Colonic mucosa (tissue), 4 donors: ENCODE measurements at regions not wholly inside any gene's neighbourhood (a gene's known extent, or its start where the extent isn't known, plus 50 kb on each side); places are given as distances from the start of the nearest gene placed in this dataset.

ENCODE experiments used
- DNase-seq: peaks from one replicate; pipeline ENCODE4 v3.0.0-alpha.2; 2020
- H3K27ac ChIP-seq: fragments of 200-600 bp; one replicate; pipeline ENCODE4 v1.8.0; 2021
- H3K27me3 ChIP-seq: fragments of 200-600 bp; one replicate; pipeline ENCODE4 v1.8.0; 2021
- H3K36me3 ChIP-seq: fragments of 200-600 bp; one replicate; pipeline ENCODE4 v1.8.0; 2021
- H3K4me1 ChIP-seq: fragments of 200-600 bp; one replicate; pipeline ENCODE4 v1.8.0; 2021; ENCODE audit warnings: mild to moderate bottlenecking
- H3K4me3 ChIP-seq: fragments of 200-600 bp; one replicate; pipeline ENCODE4 v1.8.0; 2021
- H3K9ac ChIP-seq, 2 donors: one replicate each; pipeline ENCODE4 v1.7.0; 2013; ENCODE audit warnings: control low read depth in 2 of 2, low read depth in 2 of 2, low read length in 2 of 2
- H3K9me3 ChIP-seq: fragments of 200-600 bp; one replicate; pipeline ENCODE4 v1.8.0; 2021
- CTCF ChIP-seq: fragments of 200-600 bp; IDR thresholded peaks from one replicate; pipeline ENCODE4 v1.8.0; 2022; ENCODE audit warnings: antibody characterized with exemption, mild to moderate bottlenecking
- intact Hi-C: fragments of 100-400 bp; cut with DNase I; formaldehyde crosslinking; loops from one replicate; pipeline ENCODE4 v1.14.1; 2022
- donor health status: healthy.
- donor health status: DM: no; HTN: no; CAD: no.
- donor health status: DM: no; HTN: no; CAD: no.

DNA sequence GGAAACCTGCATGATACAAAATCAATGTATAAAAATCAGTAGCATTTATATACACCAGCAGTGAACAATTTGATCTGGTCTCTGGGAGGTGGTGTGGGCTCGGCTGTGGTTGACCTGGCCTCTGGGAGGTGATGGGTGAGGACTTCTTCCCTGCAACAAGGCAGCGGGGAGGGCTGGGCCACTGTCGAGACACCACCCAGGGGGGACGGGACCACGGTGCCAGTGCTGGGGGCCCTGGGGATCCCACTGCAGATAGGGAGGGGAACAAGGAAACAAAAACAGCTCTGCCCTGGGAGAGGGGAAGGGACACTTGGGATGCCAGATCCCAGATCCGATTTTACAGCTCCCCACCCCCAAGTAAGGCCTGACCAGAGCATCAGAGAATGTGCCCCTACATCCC is 189.6 kb upstream of the SFSWAP start:
- DNase-seq = no peak
- intact Hi-C loops = no loop called here

DNA sequence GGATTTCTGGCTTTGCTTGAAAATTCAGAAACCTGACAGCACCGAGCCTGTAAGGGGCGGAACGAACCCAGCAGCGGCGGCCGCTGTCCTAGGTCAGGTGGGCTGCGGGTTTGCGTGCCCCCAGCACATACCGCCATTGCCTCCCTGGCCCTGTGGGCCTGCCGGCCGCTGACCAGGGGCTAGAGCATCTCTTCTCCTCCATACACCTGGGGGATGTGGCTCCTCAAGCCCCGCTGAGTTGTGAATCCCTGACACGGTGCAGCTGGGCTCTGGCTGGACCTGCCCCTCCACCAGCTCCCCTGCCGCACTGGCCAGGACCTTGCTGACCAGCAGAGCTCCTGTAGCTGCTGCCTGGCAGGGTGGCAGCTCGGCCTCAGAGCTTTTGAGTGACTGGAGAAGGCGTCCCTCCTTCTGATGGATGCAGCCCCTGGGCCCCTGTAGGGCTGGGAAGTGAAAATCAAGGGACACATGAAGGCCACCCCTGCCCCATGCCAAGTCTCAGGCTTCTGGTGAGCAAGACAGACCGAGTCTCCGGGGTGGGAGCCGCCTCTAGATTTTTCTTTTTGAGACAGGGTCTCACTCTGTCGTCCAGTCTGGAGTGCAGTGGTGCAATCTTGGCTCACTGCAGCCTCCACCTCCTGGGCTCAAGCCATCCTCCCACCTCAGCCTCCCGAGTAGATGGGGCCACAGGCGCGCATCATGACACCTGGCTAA is 184.9 kb upstream of the SFSWAP start:
- no peak overlapping the region for H3K9ac ChIP-seq
- H3K4me1 ChIP-seq = no peaks in the 10 kb centered on the region
- H3K9me3 ChIP-seq = no peaks in the 10 kb centered on the region
- no peaks in the 10 kb centered on the region for H3K36me3 ChIP-seq
- H3K4me3 ChIP-seq = no peak overlapping the region
- TF ChIP-seq CTCF = no peak
- no peak overlapping the region for H3K27ac ChIP-seq
- H3K27me3 ChIP-seq = no peaks in the 10 kb centered on the region
- intact Hi-C loops = no loop called here
- no peak for DNase-seq

More for the DNA sequence above, 189.6 kb upstream of the SFSWAP start:
- Histone ChIP-seq H3K9me3 (no peaks in the 10 kb centered on the region), H3K4me1 (no peaks in the 10 kb centered on the region), H3K9ac (no peak overlapping the region), H3K4me3 (no peak overlapping the region), H3K27me3 (no peaks in the 10 kb centered on the region), H3K36me3 (no peaks in the 10 kb centered on the region), H3K27ac (no peak overlapping the region)
- no peak for TF ChIP-seq CTCF

DNA sequence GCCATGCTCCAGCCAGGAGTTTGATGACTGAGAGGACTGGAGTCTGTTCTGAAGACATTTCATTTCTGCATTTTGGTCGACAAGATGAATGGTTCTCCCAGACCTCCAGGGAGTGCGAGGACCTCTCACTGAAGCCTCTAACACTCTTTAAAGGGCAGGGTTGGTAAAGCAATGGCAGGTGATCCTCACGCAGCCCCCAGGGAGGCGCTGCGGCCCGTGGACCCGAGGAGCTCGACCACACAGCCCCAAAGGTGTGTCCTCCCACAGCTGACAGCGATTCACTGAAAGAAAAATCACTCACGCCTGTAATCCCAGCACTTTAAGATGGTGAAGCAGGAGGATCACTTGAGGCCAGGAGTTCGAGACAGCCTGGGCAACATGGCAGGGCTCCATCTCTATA is 183.8 kb upstream of the SFSWAP start:
- Histone ChIP-seq H3K9ac (no peak overlapping the region), H3K9me3 (no peaks in the 10 kb centered on the region), H3K4me3 (no peak overlapping the region), H3K4me1 (no peaks in the 10 kb centered on the region), H3K27me3 (no peaks in the 10 kb centered on the region), H3K36me3 (no peaks in the 10 kb centered on the region), H3K27ac (no peak overlapping the region)
- intact Hi-C loops = no loop called here
- no peak for DNase-seq
- TF ChIP-seq CTCF = no peak

GRCh38 chr12:131527736-131528135 is 183.2 kb upstream of the SFSWAP start:
- H3K4me3 ChIP-seq = no peak overlapping the region
- no peak overlapping the region for H3K9ac ChIP-seq
- no peak for TF ChIP-seq CTCF
- no peak overlapping the region for H3K27ac ChIP-seq
- intact Hi-C loops = no loop called here
- H3K9me3 ChIP-seq = no peaks in the 10 kb centered on the region
- no peaks in the 10 kb centered on the region for H3K4me1 ChIP-seq
- DNase-seq = no peak
- H3K27me3 ChIP-seq = no peaks in the 10 kb centered on the region
- H3K36me3 ChIP-seq = no peaks in the 10 kb centered on the region

DNA sequence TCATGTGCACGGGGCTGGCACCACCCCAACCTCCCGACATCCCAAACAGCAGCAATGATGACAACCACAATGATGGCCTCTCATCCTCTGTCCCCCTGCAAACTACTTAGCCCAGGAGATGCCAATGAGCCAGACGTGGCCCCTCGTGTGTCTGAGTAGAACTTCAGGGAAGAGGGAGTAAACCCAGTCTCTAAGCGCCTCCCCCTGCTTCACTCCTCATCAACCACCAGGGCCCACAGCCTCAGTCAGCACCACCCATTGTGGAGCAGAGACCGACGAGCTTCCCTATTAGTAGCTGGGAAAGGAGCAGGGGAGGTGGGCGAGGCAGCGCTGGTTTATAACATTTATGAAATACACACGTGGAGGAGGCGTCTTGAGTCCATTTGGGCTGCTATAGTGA is 182.7 kb upstream of the SFSWAP start:
- Histone ChIP-seq H3K27me3 (no peaks in the 10 kb centered on the region), H3K36me3 (no peaks in the 10 kb centered on the region), H3K4me3 (no peak overlapping the region), H3K27ac (no peak overlapping the region), H3K9me3 (no peaks in the 10 kb centered on the region), H3K4me1 (no peaks in the 10 kb centered on the region), H3K9ac (no peak overlapping the region)
- no peak for DNase-seq
- intact Hi-C loops = no loop called here
- no peak for TF ChIP-seq CTCF
